ENCODE measurements at regions not wholly inside any gene's neighbourhood (a gene's known extent, or its start where the extent isn't known, plus 50 kb on each side); places are given as distances from the start of the nearest gene placed in this dataset.
"Not testable (repeated sequence)": the region's sequence is repeated elsewhere in the genome, so short reads cannot be mapped to it uniquely, and the experiment has no call there.

DNA sequence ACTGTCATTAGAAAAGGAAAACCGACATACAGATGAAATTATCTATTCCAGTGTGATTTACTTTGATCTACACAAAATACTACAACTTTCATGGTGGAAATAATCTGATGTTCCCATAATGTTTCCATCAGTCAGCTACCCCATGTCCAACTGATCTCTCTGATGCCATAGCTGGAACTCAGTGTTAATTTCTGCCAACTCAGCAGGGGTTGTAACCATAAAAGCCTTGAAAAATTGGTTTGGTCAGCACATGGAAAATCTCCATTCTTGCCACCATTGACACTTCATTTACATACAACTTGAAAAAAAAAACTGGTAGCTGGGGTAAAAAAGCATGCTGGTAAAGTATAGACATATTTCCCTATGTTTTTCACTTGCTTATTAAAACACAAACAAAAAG, 1463.7 kb downstream of the OTOL1 start:
- no peak for DNase-seq (ENCODE audit: low spot score)
- no peak for FAIRE-seq

DNA sequence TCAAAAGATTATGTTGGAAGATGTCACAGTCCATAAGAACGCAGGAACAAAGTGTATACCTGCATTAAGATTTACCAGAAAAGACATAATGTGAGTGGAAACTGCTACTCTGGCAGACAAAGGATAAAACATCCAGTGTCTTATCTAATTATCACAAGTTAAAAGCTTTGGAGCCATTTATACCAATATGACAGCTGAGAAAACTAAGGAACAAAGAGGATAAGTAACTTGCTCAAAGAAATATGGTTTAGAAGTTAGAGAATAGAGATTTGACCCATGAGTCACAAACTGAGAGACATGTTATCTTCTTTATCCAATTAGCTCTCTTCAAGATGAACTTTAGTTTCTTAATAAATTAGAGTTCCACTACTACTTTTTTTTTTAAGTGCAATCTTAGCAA, 1473.7 kb downstream of the OTOL1 start:
- DNase-seq (ENCODE audit: low spot score) = no peak
- FAIRE-seq = no peak

DNA sequence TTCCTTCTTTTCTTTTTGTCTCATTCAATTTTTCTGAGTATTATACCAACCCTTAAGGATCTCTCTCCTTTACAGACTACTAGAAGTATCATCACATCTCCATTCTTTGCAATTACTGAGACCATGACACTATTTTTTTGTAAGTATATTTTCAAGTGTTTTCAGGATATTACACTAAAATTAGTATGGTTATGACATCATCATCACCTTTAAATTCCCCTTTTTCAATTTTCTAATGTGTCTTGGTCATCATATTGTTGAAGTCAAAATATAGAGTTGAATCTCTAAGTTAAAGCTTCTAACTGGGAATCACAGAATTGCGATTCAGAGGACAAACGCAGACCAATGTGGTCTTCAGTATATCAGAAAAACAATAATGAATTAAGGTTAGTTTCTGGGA, 1475.1 kb downstream of the OTOL1 start:
- DNase-seq (ENCODE audit: low spot score) = no peak
- no peak for FAIRE-seq

DNA sequence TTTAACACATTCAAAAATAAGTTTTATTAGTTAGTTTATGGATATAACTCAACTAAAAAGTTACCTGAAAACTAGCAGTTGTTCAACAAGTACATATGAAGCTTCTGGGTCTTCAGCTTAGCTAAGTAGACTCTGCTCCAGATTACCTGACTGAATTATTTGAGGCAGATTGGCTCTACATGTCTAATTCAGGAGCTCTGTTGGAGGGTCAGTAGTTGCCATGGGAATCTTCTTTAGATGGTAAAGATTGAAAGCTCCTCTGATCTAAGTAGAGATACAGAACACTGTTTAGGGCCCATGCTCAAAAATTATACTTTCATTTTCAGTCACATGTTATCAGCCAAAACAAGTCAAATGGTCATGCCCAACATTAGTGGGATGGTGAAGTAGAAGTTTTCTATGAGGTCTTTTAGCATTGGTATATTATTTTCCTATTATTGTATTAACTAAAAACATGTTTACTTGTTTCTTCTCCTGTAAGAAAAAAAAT, 1476.9 kb downstream of the OTOL1 start:
- DNase-seq (ENCODE audit: low spot score) = no peak
- no peak for FAIRE-seq

DNA sequence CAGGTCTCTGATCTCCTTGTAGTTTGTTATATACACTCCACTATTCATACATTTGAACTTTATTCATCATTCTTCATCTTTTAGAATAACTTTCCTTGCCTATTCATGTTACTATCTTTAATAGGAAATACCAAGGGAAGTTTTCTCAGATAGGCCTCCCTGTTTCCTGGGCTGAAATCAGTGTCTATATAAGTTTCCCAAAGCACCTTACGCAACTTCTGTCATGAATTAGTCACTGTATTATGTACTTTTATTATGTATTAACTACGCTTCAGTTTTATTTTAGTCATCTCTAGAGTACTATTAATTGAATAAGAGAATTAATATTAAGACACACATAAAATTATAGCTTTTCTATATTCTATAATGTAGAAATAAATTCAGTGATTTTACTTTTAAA, 1481.5 kb downstream of the OTOL1 start:
- DNase-seq (ENCODE audit: low spot score) = no peak
- no peak for FAIRE-seq

DNA sequence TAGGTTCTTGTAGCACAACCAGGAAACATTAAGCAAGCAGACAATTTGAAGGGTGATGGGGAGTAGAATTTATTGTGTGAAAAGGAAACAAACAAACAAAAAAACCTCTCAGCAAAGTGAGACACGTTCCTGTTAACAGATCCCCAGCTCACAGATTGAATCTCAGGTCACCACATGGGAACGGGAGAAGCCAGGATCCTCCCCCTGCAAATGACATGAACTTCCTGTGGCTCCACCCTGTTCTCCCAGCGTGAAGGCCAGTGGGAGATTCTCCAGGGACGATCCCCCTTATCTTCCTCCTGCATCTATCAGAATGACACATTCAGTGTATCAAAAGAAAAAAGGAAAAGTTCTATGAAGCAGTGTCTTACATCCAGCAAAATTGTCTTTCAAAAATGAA, 1488.1 kb downstream of the OTOL1 start:
- DNase-seq (ENCODE audit: low spot score) (no peak), FAIRE-seq (no peak)

DNA sequence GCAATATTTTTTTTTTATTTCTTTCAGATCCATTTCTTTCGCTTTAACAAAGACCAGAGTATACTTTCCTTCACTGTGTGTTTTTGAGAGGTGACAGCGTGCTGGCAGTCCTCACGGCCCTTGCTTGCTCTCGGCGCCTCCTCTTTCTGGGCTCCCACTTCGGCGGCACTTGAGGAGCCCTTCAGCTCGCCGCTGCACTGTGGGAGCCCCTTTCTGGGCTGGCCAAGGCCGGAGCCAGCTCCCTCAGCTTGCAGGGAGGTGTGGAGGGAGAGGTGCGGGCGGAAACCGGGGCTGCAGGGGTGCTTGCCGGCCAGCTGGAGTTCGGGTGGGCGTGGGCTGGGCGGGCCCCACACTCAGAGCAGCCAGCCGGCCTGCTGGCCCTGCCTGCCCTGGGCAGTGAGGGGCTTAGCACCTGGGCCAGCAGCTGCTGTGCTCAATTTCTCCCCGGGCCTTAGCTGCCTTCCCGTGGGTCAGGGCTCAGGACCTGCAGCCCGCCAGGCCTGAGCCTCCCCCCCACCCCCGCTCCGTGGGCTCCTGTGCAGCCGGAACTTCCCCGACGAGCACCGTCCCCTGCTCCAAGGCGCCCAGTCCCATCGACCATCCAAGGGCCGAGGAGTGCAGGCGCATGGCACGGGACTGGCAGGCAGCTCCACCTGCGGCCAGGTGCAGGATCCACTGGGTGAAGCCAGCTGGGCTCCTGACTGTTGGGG, 1490.6 kb downstream of the OTOL1 start:
- DNase-seq (ENCODE audit: low spot score); FAIRE-seq: not testable (repeated sequence)

DNA sequence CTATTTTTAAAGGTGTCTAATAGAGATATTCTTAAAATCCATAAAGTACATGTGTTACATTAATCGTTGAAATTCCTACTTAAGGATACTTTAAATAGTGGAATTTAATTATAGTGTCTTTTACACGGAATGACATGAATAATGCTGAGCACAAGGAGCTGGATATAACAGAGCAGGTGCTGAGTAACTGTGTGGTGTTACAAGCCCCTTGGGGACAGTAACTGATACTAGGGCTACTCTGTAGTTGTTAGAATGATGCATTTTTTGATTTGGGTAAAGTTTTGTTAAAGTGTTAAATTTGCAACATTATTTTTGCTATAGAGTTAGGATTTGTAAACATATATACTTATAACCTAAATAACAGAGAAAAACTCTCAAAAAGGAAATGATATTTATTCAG, 1496.1 kb downstream of the OTOL1 start:
- no peak for FAIRE-seq
- no peak for DNase-seq (ENCODE audit: low spot score)

DNA sequence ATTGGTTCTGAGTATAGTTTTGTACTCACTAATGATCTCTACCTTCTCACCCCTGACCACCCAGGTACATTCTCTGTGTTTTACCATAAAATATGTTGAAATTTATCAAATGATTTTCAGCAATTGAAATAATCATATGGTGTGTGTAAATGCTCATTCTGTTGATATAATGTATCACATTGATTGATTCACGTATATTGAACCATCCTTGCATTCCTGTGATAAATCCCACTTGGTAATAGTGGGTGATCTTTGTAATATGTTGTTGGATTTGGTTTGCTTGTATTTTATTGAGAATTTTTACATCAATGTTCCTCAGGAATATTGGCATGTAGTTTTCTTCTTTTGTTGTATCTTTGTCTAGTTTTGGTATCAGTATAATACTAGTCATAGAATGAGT, 1497.6 kb downstream of the OTOL1 start:
- DNase-seq (ENCODE audit: low spot score) (no peak), FAIRE-seq (no peak)

DNA sequence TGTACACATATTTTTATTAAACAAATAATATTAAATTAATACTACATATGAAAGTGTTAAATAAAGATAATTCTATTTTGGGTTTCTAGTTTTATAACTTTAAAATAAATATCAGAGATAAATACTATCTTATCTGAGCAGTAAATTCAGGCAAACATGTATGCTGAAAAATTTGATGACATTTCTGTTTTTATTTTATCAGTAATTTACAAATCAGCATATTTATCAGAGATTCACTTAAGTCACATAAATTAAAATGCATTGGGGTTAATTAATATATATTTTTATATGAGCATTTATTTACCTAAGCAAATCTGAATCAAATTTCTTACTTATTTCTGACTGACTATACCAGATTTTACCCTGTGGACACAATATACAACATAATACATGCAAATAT, 1499.8 kb downstream of the OTOL1 start:
- FAIRE-seq (no peak), DNase-seq (ENCODE audit: low spot score) (no peak)

DNA sequence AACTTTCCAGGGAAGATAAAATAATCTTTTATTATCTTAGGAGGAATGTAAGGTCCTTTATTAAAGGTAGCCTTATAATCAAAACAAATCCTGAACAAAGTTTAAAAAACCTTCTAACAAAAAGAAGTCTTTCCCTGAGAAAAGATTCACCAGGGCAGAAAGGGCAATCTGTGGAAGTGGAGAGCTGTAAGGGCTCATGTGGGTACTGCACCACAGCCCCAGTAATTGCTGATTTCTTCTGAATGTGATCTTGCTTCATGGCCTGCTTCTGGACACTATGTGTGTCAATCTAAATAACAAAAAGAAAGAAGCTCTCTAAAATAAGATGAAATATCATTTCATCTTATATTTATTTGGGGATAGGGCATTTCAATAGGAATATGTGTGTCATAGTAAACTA, 1501.6 kb downstream of the OTOL1 start:
- DNase-seq (ENCODE audit: low spot score) (no peak), FAIRE-seq (no peak)

DNA sequence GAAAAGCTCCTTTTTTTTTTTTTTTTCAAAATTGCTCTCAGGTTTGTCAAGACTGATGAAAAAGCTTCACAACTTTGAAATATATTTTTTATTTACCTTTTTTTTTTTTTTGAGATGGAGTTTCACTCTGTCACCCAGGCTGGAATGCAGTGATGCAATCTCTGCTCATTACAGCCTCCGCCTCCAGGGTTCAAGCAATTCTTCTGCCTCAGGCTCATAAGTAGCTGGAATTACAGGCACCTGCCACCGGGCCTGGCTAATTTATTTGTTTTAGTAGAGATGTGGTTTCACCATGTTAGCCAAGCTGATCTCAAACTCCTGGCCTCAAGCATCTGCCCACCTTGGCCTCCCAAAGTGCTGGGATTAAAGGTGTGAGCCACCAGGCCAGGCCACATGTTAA, 1515.0 kb downstream of the OTOL1 start:
- no peak for FAIRE-seq
- DNase-seq (ENCODE audit: low spot score) = no peak

DNA sequence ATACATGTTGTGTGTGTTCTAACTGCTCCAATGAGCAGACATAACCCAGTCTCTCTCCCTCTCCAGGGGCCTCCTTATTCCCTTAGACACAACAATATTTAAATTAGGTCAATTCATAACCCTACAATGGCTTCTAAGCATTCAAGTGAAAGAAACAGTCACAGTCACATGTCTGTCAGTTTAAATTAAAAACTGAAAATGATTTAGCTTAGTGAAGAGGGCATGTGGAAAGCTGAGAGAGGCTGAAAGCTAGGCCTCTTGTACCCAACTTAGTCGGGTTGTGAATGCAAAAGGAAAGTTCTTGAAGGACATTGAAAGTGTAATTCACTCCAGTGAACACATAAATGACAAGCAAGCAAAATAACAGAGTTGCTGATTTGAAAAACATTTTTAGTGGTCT, 1519.6 kb downstream of the OTOL1 start:
- FAIRE-seq (no peak), DNase-seq (ENCODE audit: low spot score) (no peak)

DNA sequence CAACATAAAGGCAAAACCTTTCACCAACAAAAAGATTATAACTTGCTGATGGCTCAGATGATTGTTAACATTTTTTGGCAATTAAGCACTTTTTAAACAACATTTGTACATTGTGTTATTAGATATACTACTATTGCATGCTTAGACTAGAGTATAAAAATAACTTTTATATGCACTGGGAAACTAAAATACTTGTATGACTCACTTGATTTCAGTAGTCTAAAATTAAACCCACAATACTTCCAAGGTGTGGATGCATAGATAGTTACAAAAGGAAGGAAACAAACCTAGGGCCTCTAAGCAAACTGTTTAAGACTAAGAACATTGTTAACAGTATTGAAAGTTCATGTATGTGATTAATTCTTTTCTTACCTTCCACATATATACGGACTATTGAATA, 1521.5 kb downstream of the OTOL1 start:
- DNase-seq (ENCODE audit: low spot score) (no peak), FAIRE-seq (no peak)

DNA sequence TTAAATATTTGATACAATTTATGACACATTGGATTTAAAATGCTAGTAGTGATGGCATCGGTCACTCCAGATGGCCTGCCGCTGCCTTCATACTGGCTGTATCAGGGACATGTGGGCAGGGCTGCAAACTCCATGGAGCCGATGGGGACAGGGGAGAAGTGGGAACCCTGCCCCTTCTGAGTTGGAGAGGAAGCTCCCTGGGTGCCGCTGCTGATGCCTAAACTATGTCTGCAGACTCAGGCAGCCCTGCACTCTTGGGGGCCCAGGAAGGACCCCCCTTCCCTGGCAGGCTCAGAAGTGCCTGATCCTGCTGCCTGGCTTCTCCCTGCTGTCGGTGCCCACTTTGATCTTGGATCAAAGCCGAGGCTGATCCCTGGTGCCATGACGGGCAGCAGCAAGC, 1522.1 kb downstream of the OTOL1 start:
- FAIRE-seq (no peak), DNase-seq (ENCODE audit: low spot score) (no peak)

DNA sequence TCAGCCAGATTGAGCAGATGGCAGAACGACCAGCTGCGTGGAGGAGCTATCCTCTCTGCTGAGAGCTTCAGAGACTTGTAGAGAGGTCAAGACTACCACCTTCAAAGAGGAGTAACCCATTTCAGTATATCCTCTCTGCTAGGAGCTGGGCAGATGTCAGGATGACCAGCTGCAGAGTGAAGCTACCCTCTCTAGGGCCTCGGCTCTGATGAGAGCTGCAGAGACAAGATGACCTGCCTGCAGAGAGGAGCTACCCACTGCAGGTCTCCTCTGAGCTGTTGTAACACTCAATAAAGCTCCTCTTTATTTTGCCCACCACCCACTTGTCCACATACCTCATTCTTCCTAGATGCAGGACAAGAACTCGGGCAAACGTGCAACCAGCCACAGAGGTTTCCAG, 1522.7 kb downstream of the OTOL1 start:
- no peak for DNase-seq (ENCODE audit: low spot score)
- FAIRE-seq = no peak

DNA sequence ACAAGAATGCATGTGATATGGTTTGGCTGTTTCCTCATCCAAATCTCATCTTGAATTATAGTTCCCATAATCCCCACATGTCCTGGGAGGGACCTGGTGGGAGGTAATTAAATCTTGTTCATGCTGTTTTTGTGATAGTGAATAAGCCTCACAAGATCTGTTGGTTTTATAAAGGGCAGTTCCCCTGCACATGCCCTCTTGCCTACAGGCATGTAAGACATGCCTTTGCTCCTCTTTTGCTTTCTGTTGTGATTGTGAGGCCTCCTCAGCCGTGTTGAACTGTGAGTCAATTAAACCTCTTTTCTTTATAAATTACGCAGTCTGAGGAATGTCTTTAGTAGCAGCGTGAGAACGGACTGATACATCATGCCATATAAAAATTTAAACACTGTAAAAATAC, 1537.0 kb downstream of the OTOL1 start:
- FAIRE-seq (no peak), DNase-seq (ENCODE audit: low spot score) (no peak)

DNA sequence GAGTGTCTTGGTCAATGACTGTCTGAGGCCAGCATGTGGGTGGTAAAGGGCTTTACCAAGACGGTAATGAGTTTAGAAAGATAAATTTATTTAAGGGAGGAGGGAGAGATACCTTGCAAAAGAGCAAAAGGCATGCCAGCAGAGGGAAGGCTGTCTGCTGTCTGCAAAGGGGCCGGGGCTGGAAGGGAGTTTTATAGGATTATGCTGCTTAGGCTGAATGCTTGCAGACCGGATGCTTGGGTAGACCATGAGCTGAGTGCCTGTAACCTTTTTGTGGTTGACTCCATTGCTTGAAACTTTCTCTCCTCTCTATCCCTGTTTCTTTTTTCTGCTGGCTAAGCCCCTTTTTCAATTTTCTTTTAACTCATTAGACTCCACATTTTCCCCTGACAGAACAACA, 1543.0 kb downstream of the OTOL1 start:
- DNase-seq (ENCODE audit: low spot score) (no peak), FAIRE-seq (no peak)

DNA sequence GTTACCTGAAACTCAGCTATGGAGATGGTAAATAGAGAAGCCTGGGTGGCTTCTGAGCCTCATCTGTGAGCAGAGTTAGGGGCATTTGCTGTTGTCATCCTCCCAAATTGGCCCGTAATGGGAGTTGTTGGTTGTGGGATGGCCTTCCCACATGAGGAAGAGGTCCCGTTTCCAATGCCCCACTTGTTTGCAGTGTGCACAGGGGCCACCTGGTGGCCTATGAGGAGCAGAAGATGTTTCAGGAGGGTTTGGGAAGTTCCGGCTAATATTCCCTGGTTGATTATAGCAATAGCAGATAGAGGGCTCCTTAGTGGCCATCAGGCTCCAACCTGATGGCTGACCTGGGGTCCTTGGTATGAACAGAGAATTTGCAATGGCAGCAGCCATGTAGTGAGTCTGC, 1546.5 kb downstream of the OTOL1 start:
- DNase-seq (ENCODE audit: low spot score) (peak; percentile 4), FAIRE-seq (no peak)

DNA sequence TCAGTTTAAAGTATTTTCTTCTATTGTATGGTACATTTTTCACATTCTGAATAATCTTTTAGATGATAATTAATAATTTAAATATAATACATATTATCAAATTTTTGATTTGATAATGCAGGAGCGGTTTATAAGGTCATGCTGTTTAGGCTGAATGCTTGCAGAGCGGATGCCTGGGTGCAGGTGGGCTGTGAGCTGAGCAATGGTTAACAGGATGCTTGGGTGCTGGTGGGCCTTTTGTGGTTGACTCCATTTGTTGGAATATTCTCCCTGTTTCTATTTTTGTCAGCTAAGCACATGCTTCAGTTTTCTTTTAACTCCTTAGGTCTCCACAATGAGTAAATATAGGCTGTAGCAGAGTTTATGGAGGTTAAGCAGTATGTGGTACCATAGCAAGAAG, 1549.3 kb downstream of the OTOL1 start:
- FAIRE-seq (no peak), DNase-seq (ENCODE audit: low spot score) (no peak)

DNA sequence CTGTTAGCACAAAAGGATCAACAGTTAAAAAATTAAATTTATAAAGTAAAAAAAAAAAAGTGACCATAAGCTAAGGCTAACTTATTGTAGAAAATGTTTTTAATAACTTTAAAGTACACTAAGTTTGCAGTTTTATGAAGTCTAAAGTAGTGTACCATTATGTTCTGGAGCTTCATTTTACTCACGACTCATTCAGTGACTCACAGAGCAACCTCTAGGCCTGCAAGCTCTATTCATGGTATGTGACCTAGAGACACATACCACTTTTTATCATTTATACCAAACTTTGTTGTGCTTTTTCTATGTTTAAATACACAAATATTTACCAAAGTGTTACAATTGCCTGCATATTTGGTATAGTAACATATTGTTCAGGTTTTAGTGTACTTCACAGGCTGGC, 1552.3 kb downstream of the OTOL1 start:
- no peak for DNase-seq (ENCODE audit: low spot score)
- FAIRE-seq = no peak

DNA sequence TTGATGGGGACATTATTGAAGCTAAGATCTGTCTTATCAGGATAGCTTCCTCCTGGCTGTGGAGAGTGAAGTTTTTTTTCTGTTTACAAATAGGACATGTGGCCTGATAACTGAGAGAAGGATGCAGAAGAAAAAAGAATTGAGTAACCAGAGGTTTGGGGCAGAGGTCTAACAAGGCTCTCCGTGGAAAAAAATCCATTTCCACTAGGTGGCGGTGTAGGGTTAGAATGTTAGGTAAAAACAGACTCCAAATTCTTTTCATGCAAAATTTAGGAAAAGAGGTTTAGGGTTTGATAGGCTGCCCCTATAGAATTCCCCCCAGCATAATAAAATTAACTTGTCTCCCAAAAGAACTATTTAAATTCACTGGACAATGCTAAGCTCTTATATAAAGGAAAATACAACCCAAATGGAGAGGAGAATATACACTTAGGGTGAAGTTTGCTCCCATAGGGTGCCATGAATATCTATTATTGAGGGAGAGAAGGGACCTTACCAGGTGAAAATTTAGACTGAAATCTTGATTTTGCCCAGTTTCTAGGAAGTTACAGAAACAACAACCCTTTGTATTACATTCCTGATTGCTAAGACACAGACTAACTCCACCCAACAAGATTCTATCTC, 1560.4 kb downstream of the OTOL1 start:
- FAIRE-seq = no peak
- peak; percentile 26 for DNase-seq (ENCODE audit: low spot score)

Data from urothelium cell line (cell line).